HUES6 (cell line): ENCODE measurements at regions not wholly inside any gene's neighbourhood (a gene's known extent, or its start where the extent isn't known, plus 50 kb on each side); places are given as distances from the start of the nearest gene placed in this dataset.

Experiments
- H3K27ac ChIP-seq: 2 replicates; pipeline ENCODE4 v1.7.0; 2013; ENCODE audit warnings: low read depth, mild to moderate bottlenecking, low read length, inconsistent platforms
- H3K27me3 ChIP-seq: 2 replicates; pipeline ENCODE4 v1.6.1; 2013; ENCODE audit warnings: low read length; ENCODE audit not compliant: control insufficient read depth, insufficient read depth
- H3K36me3 ChIP-seq: 2 replicates; pipeline ENCODE4 v1.6.1; 2013; ENCODE audit warnings: low read length; ENCODE audit not compliant: control insufficient read depth, insufficient read depth
- H3K4me1 ChIP-seq: 2 replicates; pipeline ENCODE4 v1.6.1; 2013; ENCODE audit warnings: low read length; ENCODE audit not compliant: control insufficient read depth, insufficient read depth
- H3K4me3 ChIP-seq: 2 replicates; pipeline ENCODE4 v1.5.1; 2013; ENCODE audit warnings: low read depth, low read length
- H3K9ac ChIP-seq: one replicate; pipeline ENCODE4 v1.6.1; 2013; ENCODE audit warnings: mild to moderate bottlenecking, low read length
- H3K9me3 ChIP-seq: 2 replicates; pipeline ENCODE4 v1.6.1; 2013; ENCODE audit warnings: low read depth, low read length; ENCODE audit not compliant: control insufficient read depth, insufficient read depth

DNA sequence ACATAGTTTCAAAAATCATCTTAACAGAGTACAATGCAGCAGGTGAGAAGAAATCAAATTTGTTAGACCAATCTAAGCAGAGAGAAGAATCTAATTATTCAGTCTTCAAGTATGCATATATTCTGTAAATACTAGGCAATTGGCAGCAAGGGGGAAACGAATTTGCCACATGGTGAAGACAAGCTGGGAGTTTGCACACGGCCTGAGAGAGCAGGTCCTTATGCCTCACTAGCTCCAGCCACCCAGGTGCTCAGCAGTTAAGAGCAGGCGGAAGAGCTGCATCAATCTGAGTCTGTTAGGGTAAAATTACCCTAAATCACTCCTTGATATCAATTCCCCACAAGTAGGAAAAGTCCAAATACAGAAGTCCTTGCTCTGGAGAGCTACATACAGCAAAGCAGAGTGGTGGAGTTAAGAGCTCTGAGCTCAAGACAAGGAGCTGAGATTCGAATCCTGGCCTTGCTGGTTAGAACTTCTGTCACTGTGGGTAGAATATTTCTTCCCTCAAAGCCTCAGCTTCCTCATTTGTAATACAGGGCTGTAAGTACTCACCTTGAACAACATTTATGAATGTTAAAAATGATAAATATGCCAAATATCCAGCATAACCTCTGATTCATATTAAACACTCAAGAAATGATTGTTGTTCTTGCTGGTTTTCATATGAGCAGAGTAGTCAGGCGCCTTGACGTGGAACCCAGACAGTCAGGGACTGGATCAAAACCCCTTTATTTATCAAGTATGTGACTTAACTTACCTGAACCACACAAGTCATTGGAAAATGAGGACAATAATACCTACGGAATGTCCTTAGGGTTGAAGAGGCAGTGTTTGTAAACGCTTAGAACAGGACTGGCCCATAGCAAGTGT lies 444.2 kb downstream of the CDH26 start:
- peaks cover 10% of the 10 kb centered on the region for H3K9me3 ChIP-seq
- no peaks in the 10 kb centered on the region for H3K36me3 ChIP-seq
- H3K9ac ChIP-seq: no peak overlapping the region
- no peaks in the 10 kb centered on the region for H3K27me3 ChIP-seq
- H3K4me3 ChIP-seq: no peak overlapping the region
- no peak overlapping the region for H3K27ac ChIP-seq
- H3K4me1 ChIP-seq: no peaks in the 10 kb centered on the region

DNA sequence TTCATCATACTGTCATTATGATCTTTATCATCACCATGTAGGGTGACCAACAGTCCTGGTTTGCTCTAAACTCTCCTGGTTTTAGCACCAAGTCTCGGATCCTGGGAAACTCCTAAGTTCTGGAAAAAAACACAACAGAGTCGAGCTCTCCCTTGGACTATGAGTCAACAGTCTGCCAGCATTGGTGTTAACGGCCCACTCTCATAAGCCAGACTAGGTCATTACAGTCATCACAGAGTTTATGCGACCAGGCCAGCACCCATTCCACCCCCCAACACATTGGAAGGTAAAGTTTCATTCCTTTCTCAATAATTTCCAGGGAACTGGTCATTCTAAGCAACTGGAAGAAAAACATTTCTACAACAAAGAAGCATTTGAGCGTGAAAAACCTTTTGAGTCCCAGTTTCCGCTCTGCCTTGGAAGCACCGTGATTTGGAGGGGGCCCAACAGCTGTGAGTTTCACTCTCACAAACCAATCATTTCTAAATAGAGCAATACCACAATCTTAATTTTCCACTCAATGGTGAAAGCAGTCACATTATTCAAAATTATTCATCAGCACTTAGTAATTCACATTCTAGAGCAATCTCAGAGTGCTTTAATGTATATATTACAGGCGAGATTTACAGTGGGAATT lies 445.0 kb downstream of the CDH26 start:
- Histone ChIP-seq H3K27me3 (no peaks in the 10 kb centered on the region), H3K9ac (no peak overlapping the region), H3K9me3 (peaks cover 10% of the 10 kb centered on the region), H3K4me1 (no peaks in the 10 kb centered on the region), H3K36me3 (no peaks in the 10 kb centered on the region), H3K27ac (no peak overlapping the region), H3K4me3 (no peak overlapping the region)

DNA sequence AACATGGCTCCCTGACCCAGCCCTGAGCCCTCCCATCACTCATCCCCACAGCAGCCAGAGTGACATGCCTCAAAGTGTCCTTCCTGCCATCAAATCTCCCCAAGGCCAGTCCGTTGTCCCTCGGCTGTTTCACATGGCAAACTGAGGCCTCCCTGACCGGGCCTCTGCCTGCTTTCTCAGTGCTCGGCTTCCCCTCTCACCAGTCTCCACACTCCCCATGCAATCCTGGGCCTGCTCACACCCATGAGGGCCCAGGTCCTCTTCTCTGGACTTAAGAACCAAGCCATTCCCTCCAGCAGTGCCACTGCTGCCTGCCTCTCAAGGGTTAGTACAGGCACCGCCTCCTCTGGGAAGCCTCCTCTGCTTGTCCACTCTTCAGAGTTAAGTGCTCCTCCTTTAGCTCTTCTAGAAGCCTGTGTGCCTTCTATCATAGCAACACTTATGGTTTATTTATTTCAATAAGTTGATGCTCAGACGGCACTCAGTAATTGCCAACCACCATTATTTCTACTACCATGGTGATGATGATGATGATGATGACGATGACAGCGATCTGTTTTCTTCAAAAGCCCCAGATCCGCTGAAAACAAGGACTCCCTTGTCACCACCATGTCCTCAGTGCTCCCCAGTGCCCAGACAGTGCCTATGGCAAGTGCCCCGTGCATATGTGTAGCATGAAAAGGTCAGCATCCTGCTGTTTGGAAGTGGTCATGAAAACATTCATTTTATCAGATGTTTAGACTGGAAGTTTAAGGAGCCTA lies 449.0 kb downstream of the CDH26 start:
- H3K4me1 ChIP-seq: no peaks in the 10 kb centered on the region
- H3K27me3 ChIP-seq: no peaks in the 10 kb centered on the region
- no peaks in the 10 kb centered on the region for H3K36me3 ChIP-seq
- no peak overlapping the region for H3K4me3 ChIP-seq
- no peak overlapping the region for H3K27ac ChIP-seq
- no peak overlapping the region for H3K9ac ChIP-seq
- H3K9me3 ChIP-seq: no peaks in the 10 kb centered on the region

DNA sequence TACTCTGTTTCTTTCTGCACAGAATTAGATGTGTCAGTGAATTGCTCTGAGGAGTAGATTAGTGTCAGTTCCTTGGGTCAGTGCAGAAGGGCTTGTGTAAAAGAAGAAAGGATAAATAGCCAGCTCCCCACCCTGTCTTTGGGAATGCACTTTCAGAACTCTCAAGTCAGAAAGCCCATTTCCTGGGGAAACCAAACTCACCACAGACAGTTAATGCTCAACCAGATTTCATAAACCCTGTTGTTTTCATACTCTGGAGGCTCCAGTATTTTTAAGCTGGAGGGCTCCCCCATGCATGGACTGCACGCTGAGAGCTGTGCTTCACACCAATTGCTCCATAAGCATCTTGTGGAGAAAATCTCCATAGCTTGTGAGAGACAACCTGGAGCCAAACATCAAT lies 449.7 kb downstream of the CDH26 start:
- no peaks in the 10 kb centered on the region for H3K4me1 ChIP-seq

GRCh38 chr20:60408435-60408834 lies 450.2 kb downstream of the CDH26 start:
- Histone ChIP-seq H3K9me3 (no peaks in the 10 kb centered on the region), H3K27me3 (no peaks in the 10 kb centered on the region), H3K27ac (no peak overlapping the region), H3K36me3 (no peaks in the 10 kb centered on the region), H3K9ac (no peak overlapping the region), H3K4me1 (no peaks in the 10 kb centered on the region), H3K4me3 (no peak overlapping the region)

More for the DNA sequence above, 449.7 kb downstream of the CDH26 start:
- Histone ChIP-seq H3K4me3 (no peak overlapping the region), H3K36me3 (no peaks in the 10 kb centered on the region), H3K27me3 (no peaks in the 10 kb centered on the region), H3K9ac (no peak overlapping the region), H3K9me3 (no peaks in the 10 kb centered on the region), H3K27ac (no peak overlapping the region)

- Histone ChIP-seq H3K27me3 (no peaks in the 10 kb centered on the region), H3K9me3 (no peaks in the 10 kb centered on the region), H3K9ac (no peak overlapping the region), H3K36me3 (no peaks in the 10 kb centered on the region), H3K27ac (no peak overlapping the region), H3K4me1 (no peaks in the 10 kb centered on the region), H3K4me3 (no peak overlapping the region)
Observed at GRCh38 chr20:60410618-60411264, 452.5 kb downstream of the CDH26 start.

DNA sequence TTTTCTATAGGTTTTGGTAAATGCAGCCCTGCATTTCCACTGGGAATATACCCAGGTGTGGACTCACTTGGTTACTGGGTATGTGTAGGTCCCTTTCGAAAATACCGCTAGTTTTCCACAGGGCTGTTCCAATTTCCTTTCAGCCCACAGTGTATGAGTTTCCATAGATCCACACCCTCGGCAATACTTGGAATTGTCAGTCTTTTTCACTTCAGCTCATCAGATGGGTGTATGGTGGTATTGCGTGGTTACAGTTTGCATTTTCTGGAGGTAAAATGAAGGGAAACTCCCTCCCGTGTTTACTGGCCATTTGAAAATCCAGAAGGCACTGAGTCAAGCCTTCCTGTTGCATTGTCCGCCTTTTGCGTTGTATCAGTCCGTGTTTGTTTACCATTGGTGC lies 453.6 kb downstream of the CDH26 start:
- H3K36me3 ChIP-seq: no peaks in the 10 kb centered on the region
- H3K4me3 ChIP-seq: no peak overlapping the region
- H3K4me1 ChIP-seq: no peaks in the 10 kb centered on the region
- H3K27me3 ChIP-seq: no peaks in the 10 kb centered on the region
- no peak overlapping the region for H3K9ac ChIP-seq
- no peaks in the 10 kb centered on the region for H3K9me3 ChIP-seq
- H3K27ac ChIP-seq: no peak overlapping the region

DNA sequence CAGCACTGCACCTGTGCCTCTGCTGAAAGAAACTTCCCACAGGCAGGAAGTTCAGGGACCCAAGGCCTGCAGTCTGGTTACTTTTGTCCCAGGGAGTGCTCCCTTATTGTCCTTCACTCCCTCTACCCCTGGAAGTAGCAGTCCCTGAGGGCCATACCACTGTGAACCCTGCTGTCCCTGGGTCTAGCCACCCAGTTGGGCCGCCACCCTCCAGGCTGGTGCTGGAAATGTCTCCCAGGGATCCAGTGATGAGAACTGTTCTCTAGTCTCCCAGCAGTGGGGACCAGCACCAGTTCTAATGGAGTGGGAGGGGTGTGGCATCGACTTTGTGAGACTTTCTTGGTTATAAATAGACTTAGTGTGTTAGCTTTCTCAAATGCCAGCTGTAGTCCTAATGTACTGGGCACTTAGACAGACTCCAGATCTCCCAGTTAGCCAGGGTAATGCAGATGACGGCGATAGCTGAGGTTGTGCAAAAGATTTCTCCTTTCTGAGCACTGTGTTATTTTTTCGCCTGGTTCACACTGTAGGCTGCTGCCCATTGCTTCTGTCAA lies 462.5 kb downstream of the CDH26 start:
- H3K36me3 ChIP-seq: no peaks in the 10 kb centered on the region
- no peak overlapping the region for H3K9ac ChIP-seq
- H3K4me3 ChIP-seq: no peak overlapping the region
- no peak overlapping the region for H3K27ac ChIP-seq
- no peaks in the 10 kb centered on the region for H3K4me1 ChIP-seq
- no peaks in the 10 kb centered on the region for H3K9me3 ChIP-seq
- no peaks in the 10 kb centered on the region for H3K27me3 ChIP-seq

GRCh38 chr20:60422848-60423247 lies 464.6 kb downstream of the CDH26 start:
- H3K4me3 ChIP-seq: no peak overlapping the region
- H3K4me1 ChIP-seq: no peaks in the 10 kb centered on the region
- no peaks in the 10 kb centered on the region for H3K9me3 ChIP-seq
- H3K9ac ChIP-seq: no peak overlapping the region
- H3K36me3 ChIP-seq: no peaks in the 10 kb centered on the region
- H3K27ac ChIP-seq: no peak overlapping the region
- no peaks in the 10 kb centered on the region for H3K27me3 ChIP-seq

- Histone ChIP-seq H3K4me3 (no peak overlapping the region), H3K4me1 (no peaks in the 10 kb centered on the region), H3K9me3 (no peaks in the 10 kb centered on the region), H3K27ac (no peak overlapping the region), H3K36me3 (no peaks in the 10 kb centered on the region), H3K9ac (no peak overlapping the region), H3K27me3 (no peaks in the 10 kb centered on the region)
Observed at GRCh38 chr20:60424267-60424902, 466.2 kb downstream of the CDH26 start.
